ENCODE measurements at regions not wholly inside any gene's neighbourhood (a gene's known extent, or its start where the extent isn't known, plus 50 kb on each side); places are given as distances from the start of the nearest gene placed in this dataset.
"Not testable (repeated sequence)": the region's sequence is repeated elsewhere in the genome, so short reads cannot be mapped to it uniquely, and the experiment has no call there.

DNA sequence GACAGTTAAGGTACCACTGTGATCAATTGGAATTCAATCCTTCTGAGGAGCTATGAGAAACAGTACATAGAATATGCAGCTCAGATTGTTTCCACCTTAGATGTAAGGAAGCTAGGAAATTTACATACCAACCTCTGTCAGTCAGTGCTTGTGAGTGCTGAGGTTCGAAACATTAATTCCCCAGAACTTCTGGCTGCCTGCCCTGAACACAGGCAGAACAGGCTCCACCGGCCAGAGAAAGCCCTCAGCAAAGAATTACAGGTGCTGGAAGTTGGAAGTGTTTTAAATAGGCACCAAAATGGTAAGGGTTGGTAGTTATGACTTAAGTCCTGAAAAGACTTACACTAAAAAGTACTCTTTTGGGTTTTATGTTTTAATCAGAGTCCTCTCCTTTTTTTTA, 651.8 kb downstream of the C4orf33 start:
- DNase-seq: no peak

DNA sequence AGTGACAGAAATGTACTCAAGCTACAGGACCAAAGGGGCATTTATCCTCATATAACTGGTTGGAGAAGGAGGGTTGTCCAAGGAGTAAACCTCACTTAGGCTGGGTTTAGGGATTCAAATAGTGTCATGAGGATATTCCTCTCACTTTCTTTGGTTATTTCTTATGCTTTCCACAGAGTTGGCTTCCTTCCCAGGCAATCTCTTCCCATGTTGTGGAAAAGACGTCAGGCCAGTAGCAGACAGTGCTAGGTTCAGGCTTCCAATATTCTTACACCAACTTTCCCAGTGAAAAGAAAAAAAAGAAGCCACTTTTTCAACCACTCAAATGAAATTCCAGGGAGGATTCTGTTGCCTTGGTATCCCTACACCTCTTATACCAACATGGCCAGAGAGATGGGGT, 653.0 kb downstream of the C4orf33 start:
- DNase-seq: no peak

DNA sequence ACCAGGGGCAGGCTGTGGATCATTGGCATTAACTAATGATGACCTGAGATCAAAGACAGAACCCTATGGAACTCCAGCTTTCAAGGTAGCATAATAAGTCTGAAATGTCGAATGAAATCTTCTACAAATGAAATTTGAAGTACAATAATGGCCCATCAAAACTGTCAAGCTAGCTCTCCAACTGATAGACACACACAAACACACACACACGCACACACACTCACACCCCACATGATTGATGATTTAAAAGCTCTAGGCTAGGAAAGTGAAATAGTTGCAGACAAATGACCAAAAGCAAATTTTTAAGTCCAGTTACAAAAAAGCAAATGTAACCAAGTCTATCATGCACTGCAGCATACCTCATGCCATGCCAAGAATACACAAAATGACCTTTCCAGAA, 655.7 kb downstream of the C4orf33 start:
- DNase-seq: no peak

DNA sequence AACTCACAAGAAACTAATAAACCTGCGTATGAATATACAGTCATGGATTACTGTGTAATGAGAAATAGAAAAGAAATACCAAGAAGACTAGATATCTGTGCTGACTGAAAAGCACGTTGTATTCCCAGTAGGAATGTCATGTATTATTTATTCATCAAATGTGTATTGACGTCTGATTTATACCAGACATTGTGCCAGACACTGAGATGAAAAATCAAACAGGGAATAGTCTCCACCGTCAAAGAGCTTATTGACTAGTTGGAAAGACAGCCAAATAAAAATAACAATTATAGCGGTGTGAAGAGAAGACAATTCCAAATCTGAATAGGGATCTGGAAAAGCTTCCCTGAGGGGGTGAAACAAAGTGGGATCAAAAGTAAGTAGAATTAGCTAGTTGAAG, 687.6 kb downstream of the C4orf33 start:
- no peak for DNase-seq

DNA sequence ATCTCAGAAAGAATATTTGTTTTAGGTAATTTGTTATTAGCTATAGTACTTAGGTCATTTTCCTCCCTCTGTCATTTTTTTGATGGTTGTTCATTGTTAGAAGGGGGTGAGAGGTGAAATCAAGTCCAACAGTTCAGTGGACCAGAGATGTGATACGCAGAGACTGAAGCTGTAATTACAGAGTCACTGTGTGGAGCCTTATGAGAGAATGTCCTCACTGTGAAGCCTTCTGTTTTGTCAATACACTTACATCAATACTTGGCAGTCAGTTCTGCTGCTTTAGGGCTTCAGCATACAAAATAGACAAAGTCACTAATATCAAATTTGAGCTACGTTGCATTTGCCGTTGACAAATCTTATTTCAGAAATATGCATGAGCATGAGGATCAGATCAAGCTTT, 692.5 kb downstream of the C4orf33 start:
- no peak for DNase-seq

DNA sequence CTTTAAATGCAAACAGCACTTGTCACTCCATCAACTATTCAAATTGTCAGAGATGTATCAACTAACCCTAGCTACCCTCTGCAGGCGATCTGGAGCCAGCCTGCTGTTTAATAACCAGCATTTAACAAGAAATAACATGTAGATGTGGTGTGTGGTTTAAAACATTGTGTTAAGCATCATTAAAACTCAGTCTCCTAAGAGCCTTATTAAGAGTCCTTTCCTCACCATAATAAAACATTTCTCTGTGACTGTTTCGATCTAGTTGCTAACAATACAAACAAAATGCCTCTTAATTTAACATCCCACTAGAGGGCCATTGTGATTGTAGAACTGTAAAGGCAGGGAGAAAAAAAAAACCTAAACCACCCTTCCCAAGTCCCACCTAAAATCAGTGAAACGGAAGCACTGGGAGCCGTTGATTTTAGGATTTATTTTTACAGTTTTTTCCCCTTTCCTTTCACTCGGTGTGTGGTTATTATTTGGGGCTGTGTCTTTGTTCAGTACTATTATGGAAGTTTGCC, 708.6 kb downstream of the C4orf33 start:
- DNase-seq: no peak

DNA sequence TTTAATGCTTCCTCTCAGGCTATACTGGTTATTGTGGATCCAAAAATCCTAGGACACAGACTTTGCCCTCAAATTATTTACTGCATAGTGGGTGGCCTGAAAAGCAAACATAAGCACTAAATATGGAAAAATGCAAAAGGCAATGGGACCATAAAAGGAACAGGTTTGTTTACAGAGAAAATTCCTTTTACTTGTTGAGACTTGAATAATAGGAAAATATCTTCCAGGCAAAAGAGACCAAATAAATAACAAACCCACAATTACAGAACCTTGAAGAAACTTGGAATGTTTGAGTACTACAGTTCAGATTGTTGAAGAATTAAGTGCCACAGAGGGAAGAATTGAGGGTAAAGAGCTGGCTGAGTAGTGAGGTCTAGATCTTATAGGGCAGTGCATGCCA, 711.0 kb downstream of the C4orf33 start:
- no peak for DNase-seq

DNA sequence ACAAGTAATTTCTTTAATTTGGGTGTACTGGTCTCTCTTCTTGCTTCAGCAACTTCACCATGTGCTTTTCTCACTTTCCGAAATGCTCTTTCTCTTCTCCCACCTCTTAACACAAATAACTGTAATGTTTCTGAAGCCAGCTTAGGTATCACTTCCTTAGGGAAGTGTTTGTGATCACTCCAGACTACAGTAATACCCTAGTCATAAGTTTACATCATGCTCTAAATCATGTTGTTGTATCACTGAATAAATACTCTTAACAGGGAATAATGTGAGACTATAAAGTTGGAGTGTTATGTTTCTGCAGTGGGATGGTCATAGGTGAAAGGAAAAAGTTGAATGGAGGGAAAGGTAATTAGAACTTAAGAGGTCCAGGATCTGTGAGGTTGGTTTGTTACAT, 712.3 kb downstream of the C4orf33 start:
- no peak for DNase-seq

DNA sequence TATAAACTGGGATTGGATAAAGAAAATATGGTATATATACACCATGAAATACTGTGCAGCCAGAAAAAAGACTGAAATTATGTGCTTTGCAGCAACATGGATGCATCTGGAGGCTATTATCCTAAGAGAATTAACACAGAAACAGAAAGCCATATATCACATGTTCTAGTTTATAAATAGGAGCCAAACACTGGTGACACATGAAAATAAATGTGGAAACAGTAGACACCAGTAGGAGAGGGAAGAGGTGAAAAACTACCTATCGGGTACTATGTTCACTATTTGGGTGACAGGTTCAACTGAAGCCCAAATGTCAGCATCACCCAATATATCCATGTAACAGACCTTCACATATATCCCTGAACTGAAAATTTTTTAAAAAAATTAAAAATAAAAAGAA, 725.1 kb downstream of the C4orf33 start:
- DNase-seq: no peak

DNA sequence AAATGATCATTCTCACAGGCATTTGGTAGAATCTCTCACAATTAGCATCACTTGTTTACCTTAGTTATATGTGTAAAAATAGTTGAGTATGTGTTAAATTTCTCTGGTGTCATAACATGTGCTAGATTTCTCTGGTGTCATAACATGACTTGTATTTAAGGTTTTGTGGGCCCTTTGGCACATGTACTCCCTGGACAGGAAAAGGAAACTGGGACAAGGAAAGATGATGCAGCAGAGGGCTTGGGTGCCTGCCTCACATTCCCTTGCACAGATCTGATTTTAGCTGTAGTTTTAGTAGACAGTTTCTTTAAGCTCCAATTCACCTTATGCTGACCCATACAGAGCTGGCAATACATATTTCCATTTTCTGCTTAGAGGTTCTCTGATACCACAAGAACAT, 726.0 kb downstream of the C4orf33 start:
- DNase-seq: no peak

DNA sequence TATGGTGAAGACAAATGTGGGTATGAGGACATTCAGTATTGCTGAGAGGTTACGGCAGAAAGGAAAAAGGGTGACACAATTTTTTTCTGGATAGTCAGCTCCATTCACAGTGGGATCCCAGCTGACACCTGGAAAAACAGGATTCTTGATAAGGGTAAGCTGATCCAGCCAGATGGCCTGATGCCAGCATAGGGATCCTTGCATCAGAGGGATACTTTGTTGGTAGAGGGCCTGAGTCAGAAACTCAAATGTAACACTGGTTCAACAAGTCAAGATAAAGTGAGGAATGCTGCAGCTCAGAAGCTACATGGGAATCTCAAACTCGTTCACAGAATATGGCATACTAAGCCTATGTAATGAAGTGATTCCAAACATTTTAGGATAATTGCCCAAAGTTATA, 726.7 kb downstream of the C4orf33 start:
- no peak for DNase-seq

DNA sequence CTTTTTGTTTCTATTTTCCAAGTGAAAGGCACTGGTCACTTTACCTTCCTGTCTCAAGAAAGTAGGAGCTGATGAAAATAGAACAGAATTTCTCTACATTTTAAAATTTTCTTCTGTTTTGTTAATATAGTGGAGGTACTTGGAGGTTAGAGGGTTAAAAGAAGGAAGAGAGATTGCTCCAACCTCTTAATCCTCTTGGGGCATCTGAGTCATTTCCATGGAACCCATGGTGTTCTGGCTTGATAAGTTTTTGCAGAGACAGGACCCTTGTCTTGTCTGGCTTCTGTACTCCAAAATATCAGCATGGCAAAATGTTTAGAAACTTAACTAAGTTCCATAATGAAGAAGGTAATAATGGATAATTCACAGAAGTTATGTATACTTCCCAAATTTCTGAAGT, 727.2 kb downstream of the C4orf33 start:
- no peak for DNase-seq

DNA sequence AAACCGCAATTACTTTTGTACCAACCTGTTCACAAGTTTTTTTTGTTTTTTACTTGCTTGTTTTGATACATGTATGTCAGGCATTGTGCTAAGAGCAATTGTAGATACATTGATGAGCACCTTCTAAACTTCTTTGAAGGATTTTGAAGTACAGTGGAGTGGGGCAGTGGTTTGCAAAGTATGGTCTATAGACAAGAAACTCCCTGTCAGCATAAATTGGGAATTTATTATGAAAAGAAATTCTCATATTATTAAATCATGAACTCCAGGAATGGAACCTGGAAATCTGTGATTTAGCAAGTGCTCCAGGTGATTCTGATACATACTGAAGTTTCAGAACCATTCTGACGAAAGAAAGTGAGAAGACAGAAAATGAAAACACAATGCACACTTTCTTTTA, 733.4 kb downstream of the C4orf33 start:
- no peak for DNase-seq

DNA sequence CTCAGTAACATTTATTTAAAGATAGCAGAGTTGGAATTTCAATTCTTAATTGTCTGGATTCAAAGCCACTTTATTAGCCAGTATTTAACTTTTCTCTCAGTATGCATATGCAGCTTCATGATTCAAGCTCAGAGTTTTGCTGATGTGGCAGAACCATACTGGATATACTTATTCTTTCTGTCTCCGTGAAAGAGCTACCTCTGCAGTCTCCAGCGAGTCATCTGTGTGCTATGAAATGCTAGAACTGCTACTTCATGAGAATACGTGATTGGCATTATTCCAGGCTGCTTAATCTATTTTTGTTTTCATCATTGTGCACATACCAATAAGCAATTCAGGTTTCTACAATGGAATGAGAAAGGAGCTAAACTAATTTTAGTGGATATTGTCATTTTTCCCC, 743.7 kb downstream of the C4orf33 start:
- DNase-seq: no peak

DNA sequence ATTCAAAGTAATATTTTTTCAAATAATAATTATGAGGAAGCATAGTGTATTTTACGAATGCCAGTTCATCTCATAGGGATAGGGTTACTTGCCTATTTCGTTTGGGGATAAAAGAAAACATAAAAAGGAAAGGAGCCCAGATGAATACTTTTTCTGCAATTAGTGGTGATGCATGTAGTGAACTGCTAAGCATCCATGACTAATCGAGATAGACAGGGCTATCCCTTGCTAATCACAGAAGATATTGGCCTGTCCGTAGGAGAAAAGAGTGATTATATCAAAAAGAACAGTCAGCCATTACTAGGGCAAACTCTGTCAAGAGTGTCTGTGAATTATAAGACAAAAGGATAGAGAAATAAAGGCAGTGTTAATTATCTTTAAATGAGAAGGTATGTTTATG, 746.1 kb downstream of the C4orf33 start:
- no peak for DNase-seq

DNA sequence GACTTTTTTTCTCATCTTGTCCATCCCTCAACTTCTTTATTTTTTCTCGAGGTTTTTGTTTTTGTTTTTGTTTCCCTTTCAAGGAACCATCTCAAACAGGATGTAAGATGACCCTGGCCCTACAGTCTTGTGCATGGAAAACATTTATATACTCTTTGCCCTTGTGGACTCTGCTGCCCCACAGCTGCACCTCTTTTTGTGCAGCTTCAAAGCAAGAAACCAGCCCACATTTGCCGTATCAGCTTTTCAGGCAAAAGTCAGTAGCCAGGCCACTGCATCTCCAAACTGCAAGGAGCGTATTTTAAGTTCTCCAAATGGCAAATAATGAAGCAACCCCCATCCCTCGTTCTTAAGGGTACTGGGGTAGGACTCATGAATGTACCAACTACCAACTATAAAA, 756.5 kb downstream of the C4orf33 start:
- no peak for DNase-seq

DNA sequence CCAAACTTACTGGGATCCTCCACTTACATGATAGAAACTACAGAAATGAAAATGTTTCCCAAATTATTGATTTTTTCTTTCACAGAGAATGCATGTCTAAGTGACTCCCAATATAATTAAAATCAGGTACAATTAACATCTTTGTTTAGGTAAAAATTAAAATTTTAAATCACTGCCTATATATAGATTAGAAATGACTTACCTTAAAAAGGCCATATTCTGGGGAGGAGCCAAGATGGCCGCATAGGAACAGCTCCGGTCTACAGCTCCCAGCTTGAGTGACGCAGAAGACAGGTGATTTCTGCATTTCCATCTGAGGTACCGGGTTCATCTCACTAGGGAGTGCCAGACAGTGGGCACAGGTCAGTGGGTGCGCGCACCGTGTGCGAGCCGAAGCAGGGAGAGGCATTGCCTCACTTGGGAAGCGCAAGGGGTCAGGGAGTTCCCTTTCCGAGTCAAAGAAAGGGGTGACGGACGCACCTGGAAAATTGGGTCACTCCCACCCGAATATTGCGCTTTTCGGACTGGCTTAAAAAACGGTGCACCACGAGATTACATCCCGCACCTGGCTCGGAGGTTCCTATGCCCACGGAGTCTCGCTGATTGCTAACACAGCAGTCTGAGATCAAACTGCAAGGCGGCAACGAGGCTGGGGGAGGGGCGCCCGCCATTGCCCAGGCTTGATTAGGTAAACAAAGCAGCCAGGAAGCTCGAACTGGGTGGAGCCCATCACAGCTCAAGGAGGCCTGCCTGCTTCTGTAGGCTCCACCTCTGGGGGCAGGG, 757.9 kb downstream of the C4orf33 start:
- DNase-seq: not testable (repeated sequence)

DNA sequence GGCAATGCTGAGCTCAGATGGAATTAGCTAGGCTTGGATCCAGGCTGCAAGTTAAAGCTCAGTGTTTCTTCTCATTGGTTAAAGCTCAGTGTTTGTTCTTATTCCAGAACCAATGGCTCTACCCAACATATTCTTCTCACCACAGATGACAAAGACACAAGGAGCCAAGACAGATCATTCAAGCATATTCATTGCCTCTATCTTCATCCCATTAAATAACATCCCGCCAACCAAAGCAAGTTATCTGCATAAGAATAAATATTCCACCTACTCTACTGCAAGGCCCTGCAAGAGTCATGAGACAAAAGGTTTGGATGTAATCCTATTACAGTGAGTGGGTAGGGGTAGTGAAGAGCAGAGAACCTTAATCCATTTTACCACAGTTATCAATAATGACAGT, 766.5 kb downstream of the C4orf33 start:
- no peak for DNase-seq

DNA sequence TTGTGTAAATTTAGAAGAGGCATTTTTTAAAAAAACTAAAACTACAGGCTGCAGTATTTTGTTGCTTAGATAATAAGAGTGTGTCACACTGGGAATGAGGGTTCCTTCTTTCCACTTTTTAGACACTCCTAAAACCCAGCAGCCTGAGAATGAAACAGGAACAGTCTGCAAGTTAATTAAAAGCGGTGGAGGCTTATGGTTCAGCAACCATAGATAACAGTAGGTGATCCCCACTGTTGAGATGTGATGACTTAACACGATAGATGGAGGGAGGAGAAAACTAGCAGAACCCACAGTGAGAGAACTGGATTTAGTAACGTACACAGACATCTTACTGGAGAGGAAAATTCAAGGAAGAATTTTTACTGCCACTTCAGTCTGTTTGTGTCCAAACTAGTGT, 767.3 kb downstream of the C4orf33 start:
- no peak for DNase-seq

DNA sequence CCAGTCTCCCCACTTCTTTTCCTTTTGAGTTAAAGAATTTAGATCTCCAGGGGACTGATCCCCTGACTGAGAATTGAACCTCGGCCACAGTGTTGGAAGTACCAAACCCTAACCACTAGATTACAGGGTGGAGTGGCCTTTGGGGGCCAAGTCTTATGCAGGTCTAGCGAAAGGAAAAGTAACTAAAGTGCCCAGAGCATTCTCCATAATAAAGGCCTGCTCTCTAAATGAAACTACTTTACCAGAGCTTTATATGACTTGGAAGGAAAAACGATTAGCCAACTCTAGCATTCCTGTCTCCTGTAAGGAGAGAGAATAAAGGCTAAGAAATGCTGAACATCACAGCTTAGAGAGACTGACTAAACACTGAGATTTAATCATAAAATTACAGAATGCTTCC, 788.0 kb downstream of the C4orf33 start:
- DNase-seq: no peak

DNA sequence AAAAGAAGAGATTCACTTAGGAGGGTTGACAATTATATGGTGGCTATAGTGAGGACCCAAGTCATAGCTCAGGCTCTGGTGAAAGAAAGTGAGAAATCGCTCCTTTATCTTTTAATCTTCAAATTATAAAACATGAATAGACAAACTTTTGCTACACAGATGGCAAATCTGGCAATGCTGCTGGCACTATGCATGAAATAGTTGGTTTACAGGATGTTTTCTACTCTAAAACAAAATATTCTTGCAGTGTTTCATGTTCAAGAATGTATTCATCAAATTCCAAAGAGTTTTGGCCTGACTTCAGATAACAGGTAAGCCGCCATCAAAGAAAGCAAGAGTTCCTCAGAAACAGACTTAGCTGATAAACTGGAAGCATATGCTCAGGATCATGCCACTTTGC, 801.2 kb downstream of the C4orf33 start:
- no peak for DNase-seq

DNA sequence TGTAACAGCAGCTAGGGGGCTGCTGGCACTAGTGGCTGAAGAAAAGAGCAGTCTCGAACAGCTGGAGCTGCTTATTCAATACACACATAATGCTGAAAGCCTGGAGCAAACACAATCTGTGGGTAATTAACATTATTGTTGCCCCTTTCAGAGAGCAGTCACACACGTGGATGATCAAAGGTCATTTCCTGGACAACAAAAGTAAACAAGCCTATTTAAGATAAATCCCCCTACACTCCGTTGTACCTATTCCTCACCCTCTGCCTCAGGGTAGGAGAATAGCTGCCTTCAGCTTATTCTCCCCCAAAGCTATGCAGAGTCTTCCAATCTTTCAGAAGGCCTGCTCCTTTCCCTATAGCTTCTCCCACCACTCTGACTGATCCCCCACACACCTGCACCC, 803.9 kb downstream of the C4orf33 start:
- DNase-seq: no peak

DNA sequence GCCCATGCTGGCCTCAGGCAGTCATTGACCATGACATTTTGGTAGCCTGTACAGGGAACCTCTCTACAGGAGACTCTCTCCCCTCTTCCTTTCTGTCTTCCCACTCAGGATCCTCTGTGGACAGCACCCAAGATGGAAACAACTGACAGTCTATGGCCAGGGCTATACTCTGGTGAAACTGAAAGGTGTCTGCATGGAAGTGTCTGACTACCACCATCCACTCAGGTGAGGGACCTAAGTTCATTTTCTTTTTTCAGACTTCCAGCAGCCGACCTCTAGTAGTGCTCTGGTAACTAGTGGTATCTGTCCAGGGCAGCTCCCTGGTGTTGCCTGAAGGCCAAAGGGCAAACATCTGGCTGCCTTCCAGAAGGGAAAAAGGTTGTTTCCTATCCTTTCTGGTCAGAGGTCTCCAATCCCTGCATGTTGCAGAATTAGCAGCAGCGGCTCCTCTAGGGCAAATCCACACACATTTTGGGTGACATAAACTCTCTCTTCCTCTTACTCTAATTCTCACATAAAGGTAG, 804.5 kb downstream of the C4orf33 start:
- DNase-seq: no peak

DNA sequence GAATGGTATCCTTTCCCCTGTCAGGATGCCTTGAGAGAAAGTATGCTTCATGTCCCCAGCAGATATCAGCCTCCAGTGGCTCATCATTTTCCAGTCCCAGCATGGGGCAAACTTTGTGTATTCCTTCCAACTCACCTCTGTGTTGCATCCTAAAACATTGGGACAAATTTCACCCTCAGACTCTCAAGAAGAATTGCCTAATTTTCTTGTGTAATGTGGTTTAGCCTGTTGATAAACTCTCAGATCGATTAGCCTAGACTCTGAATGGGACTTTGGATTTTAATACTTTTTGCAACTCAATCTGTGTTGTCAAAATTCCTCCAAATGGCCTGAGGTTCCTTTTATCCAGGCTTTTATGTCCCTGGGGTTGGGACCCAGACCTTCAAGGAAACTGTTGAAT, 805.3 kb downstream of the C4orf33 start:
- DNase-seq: no peak

DNA sequence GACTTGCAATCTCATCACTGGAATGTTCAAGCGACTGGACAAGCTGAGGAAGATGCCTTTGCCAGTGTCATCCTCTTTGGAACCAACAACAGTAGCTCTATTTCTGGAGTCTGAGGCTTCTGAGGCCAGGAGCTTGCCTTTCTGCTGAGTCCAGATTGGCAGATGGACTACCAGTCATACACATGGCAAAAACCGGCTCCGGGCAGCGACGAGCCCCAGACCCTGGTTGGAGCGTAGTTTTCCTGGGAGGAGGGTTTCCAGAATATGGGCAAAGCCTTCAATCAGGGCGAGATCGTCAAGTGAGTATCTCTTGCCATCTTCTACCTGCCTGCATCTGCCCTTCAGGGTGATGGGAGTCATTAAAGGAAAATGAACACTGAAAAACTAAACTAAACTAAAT, 807.9 kb downstream of the C4orf33 start:
- DNase-seq: no peak

Measured in activated gamma-delta T cell (primary cell).